ENCODE measurements at regions not wholly inside any gene's neighbourhood (a gene's known extent, or its start where the extent isn't known, plus 50 kb on each side); places are given as distances from the start of the nearest gene placed in this dataset.
"Not testable (repeated sequence)": the region's sequence is repeated elsewhere in the genome, so short reads cannot be mapped to it uniquely, and the experiment has no call there.

- no peak for DNase-seq (ENCODE audit: low read depth in 3 of 3, low spot score in 2 of 3)
Measured at GRCh38 chrX:150100261-150100660, 162.0 kb upstream of the EOLA2 start.

- no peak for DNase-seq (ENCODE audit: low read depth in 3 of 3, low spot score in 2 of 3)
Measured at GRCh38 chrX:150118476-150118875, 180.2 kb upstream of the EOLA2 start.

- DNase-seq (ENCODE audit: low read depth in 3 of 3, low spot score in 2 of 3), result no peak
Measured at GRCh38 chrX:150119323-150119722, 181.0 kb upstream of the EOLA2 start.

- DNase-seq (ENCODE audit: low read depth in 3 of 3, low spot score in 2 of 3), result not testable (repeated sequence)
Measured at GRCh38 chrX:150125045-150125444, 186.8 kb upstream of the EOLA2 start.

GRCh38 chrX:150127216-150127615 lies 188.9 kb upstream of the EOLA2 start:
- DNase-seq (ENCODE audit: low read depth in 3 of 3, low spot score in 2 of 3), result no peak

GRCh38 chrX:150143721-150144440 lies 205.6 kb upstream of the EOLA2 start:
- no peak for DNase-seq (ENCODE audit: low read depth in 3 of 3, low spot score in 2 of 3)

- DNase-seq (ENCODE audit: low read depth in 3 of 3, low spot score in 2 of 3), result no peak
Measured at GRCh38 chrX:150146271-150146896, 208.1 kb upstream of the EOLA2 start.

- DNase-seq (ENCODE audit: low read depth in 3 of 3, low spot score in 2 of 3), result no peak
Measured at GRCh38 chrX:150148749-150149672, 210.7 kb upstream of the EOLA2 start.

- no peak for DNase-seq (ENCODE audit: low read depth in 3 of 3, low spot score in 2 of 3)
Measured at GRCh38 chrX:150150076-150150779, 211.9 kb upstream of the EOLA2 start.

GRCh38 chrX:150150780-150151125 lies 212.4 kb upstream of the MAMLD1 start:
- DNase-seq (ENCODE audit: low read depth in 3 of 3, low spot score in 2 of 3), result no peak

- DNase-seq (ENCODE audit: low read depth in 3 of 3, low spot score in 2 of 3), result no peak
Measured at GRCh38 chrX:150152036-150152435, 211.1 kb upstream of the MAMLD1 start.

- no peak for DNase-seq (ENCODE audit: low read depth in 3 of 3, low spot score in 2 of 3)
Measured at GRCh38 chrX:150152546-150152945, 210.6 kb upstream of the MAMLD1 start.

GRCh38 chrX:150155436-150156035 lies 207.6 kb upstream of the MAMLD1 start:
- no peak for DNase-seq (ENCODE audit: low read depth in 3 of 3, low spot score in 2 of 3)

- DNase-seq (ENCODE audit: low read depth in 3 of 3, low spot score in 2 of 3), result no peak
Measured at GRCh38 chrX:150156615-150157014, 206.5 kb upstream of the MAMLD1 start.

GRCh38 chrX:150157291-150157690 lies 205.8 kb upstream of the MAMLD1 start:
- no peak for DNase-seq (ENCODE audit: low read depth in 3 of 3, low spot score in 2 of 3)

- DNase-seq (ENCODE audit: low read depth in 3 of 3, low spot score in 2 of 3), result no peak
Measured at GRCh38 chrX:150158554-150159332, 204.4 kb upstream of the MAMLD1 start.

GRCh38 chrX:150159537-150159936 lies 203.6 kb upstream of the MAMLD1 start:
- no peak for DNase-seq (ENCODE audit: low read depth in 3 of 3, low spot score in 2 of 3)

- DNase-seq (ENCODE audit: low read depth in 3 of 3, low spot score in 2 of 3), result no peak
Measured at GRCh38 chrX:150160656-150161055, 202.5 kb upstream of the MAMLD1 start.

- no peak for DNase-seq (ENCODE audit: low read depth in 3 of 3, low spot score in 2 of 3)
Measured at GRCh38 chrX:150161193-150161592, 201.9 kb upstream of the MAMLD1 start.

GRCh38 chrX:150162141-150162540 lies 201.0 kb upstream of the MAMLD1 start:
- DNase-seq (ENCODE audit: low read depth in 3 of 3, low spot score in 2 of 3), result no peak

Data from right renal cortex interstitium (tissue), 3 donors.